GM12891 (cell line): ENCODE measurements at regions not wholly inside any gene's neighbourhood (a gene's known extent, or its start where the extent isn't known, plus 50 kb on each side); places are given as distances from the start of the nearest gene placed in this dataset.

Source experiments
- POLR2A ChIP-seq: IDR thresholded peaks from 2 replicates; pipeline ENCODE4 v1.6.1; 2011; ENCODE audit warnings: low read depth, low read length, control low read depth
- POLR2AphosphoS5 ChIP-seq: IDR thresholded peaks from 2 replicates; pipeline ENCODE4 v1.6.1; 2011; ENCODE audit warnings: low read depth, low read length, control low read depth

DNA sequence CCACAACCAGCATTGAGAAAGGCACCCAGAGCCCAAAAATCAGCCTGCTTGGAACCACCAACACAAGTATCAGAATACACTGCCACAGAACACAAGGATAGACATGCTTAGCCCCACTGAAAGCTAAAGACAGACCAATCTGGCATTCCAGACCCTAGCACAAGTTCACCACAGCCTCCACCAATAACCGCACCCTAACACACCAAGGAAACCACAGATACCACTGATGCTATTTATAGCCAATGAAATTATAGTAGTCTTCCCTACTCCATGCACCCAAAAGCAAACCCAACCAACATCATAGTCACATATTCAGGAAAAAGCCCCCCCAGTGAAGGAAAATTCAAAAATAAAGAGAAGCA, 83.9 kb upstream of the STT3B start:
- TF ChIP-seq POLR2A (no peak), POLR2AphosphoS5 (no peak)
